ENCODE measurements at regions not wholly inside any gene's neighbourhood (a gene's known extent, or its start where the extent isn't known, plus 50 kb on each side); places are given as distances from the start of the nearest gene placed in this dataset.

GRCh38 chr3:127033171-127033570 is 50.3 kb downstream of the PLXNA1 start:
- Histone ChIP-seq H3K27me3 (ENCODE audit: insufficient read depth, poor library complexity, severe bottlenecking) (no peaks in the 10 kb centered on the region), H3K27ac (replicated peaks) (no peak overlapping the region), H3K4me3 (replicated peaks; ENCODE audit: insufficient read depth, low read length) (no peak overlapping the region)
- TF ChIP-seq GABPA (IDR thresholded peaks at IDR 0.05; ENCODE audit: low read depth) (no peak), CTCF (IDR thresholded peaks at IDR 0.05; ENCODE audit: insufficient read depth, low read length) (no peak), REST (IDR thresholded peaks at IDR 0.05; ENCODE audit: insufficient replicate concordance, low read depth) (no peak), SPI1 (IDR thresholded peaks at IDR 0.05; ENCODE audit: borderline replicate concordance, low read depth) (no peak), POLR2AphosphoS5 (IDR thresholded peaks at IDR 0.05; ENCODE audit: low read depth) (no peak)
- no peak for DNase-seq (ENCODE audit: low read depth in 1 of 2, low spot score in 1 of 2)

GRCh38 chr3:127033786-127034185 is 50.9 kb downstream of the PLXNA1 start:
- TF ChIP-seq POLR2AphosphoS5 (IDR thresholded peaks at IDR 0.05; ENCODE audit: low read depth): no peak
- no peak for TF ChIP-seq CTCF (IDR thresholded peaks at IDR 0.05; ENCODE audit: insufficient read depth, low read length)
- TF ChIP-seq SPI1 (IDR thresholded peaks at IDR 0.05; ENCODE audit: borderline replicate concordance, low read depth): no peak
- no peak overlapping the region for H3K4me3 ChIP-seq (replicated peaks; ENCODE audit: insufficient read depth, low read length)
- DNase-seq (ENCODE audit: low read depth in 1 of 2, low spot score in 1 of 2): no peak
- no peaks in the 10 kb centered on the region for H3K27me3 ChIP-seq (ENCODE audit: insufficient read depth, poor library complexity, severe bottlenecking)
- H3K27ac ChIP-seq (replicated peaks): no peak overlapping the region

- no peak for DNase-seq (ENCODE audit: low read depth in 1 of 2, low spot score in 1 of 2)
- no peak for TF ChIP-seq POLR2AphosphoS5 (IDR thresholded peaks at IDR 0.05; ENCODE audit: low read depth)
These were observed 51.5 kb downstream of the PLXNA1 start for GRCh38 chr3:127034195-127034989.

GRCh38 chr3:127034990-127035652 is 52.2 kb downstream of the PLXNA1 start:
- no peak for DNase-seq (ENCODE audit: low read depth in 1 of 2, low spot score in 1 of 2)
- no peak overlapping the region for H3K27ac ChIP-seq (replicated peaks)
- no peak overlapping the region for H3K4me3 ChIP-seq (replicated peaks; ENCODE audit: insufficient read depth, low read length)
- H3K27me3 ChIP-seq (ENCODE audit: insufficient read depth, poor library complexity, severe bottlenecking): no peaks in the 10 kb centered on the region
- TF ChIP-seq REST (IDR thresholded peaks at IDR 0.05; ENCODE audit: insufficient replicate concordance, low read depth): no peak
- no peak for TF ChIP-seq SPI1 (IDR thresholded peaks at IDR 0.05; ENCODE audit: borderline replicate concordance, low read depth)
- TF ChIP-seq GABPA (IDR thresholded peaks at IDR 0.05; ENCODE audit: low read depth): no peak
- no peak for TF ChIP-seq POLR2AphosphoS5 (IDR thresholded peaks at IDR 0.05; ENCODE audit: low read depth)
- no peak for TF ChIP-seq CTCF (IDR thresholded peaks at IDR 0.05; ENCODE audit: insufficient read depth, low read length)

More at GRCh38 chr3:127034195-127034989, 51.5 kb downstream of the PLXNA1 start:
- Histone ChIP-seq H3K4me3 (replicated peaks; ENCODE audit: insufficient read depth, low read length) (no peak overlapping the region), H3K27me3 (ENCODE audit: insufficient read depth, poor library complexity, severe bottlenecking) (no peaks in the 10 kb centered on the region), H3K27ac (replicated peaks) (no peak overlapping the region)
